SK-N-MC (cell line): ENCODE measurements at regions not wholly inside any gene's neighbourhood (a gene's known extent, or its start where the extent isn't known, plus 50 kb on each side); places are given as distances from the start of the nearest gene placed in this dataset.

Source experiments
- EZH2 ChIP-seq: fragments of 200-600 bp; sonication (generic); IDR thresholded peaks from one replicate; pipeline ENCODE4 v1.6.1; 2017; ENCODE audit warnings: antibody characterized with exemption
- POLR2AphosphoS5 ChIP-seq: IDR thresholded peaks from 2 replicates; pipeline ENCODE4 v1.6.1; 2012; ENCODE audit warnings: mild to moderate bottlenecking, low read depth, low read length, borderline replicate concordance

DNA sequence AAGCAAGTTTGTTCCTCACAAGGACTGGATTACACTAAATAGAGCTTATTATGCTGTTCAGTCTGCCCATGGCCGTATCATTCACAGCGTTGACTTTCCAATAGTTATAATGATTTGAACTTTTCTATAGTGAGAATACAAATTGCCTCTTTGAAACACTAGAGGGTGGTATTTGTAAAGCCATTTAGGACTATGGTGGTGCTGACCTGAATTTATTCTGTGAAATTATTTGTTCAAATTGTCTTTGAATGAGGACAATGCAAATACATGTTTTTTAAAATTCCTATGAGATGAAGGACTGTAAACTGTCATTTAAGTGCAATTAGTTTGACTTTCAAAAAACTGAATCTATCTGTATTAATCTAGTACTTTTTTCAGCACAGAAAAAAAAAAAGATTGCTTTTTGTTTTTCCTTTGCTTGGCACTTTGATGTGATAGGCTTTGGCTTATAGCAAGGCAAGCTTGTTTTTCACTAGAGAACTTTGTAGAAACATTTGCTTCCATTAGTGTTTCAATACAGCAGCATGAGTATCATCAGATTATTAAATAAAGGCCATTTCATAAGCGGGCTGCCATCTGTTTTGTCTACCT lies 122.7 kb upstream of the TMEM229A start:
- TF ChIP-seq POLR2AphosphoS5 (no peak), EZH2 (no peak)
